Ammon's horn (tissue), 1 donor: ENCODE measurements at regions not wholly inside any gene's neighbourhood (a gene's known extent, or its start where the extent isn't known, plus 50 kb on each side); places are given as distances from the start of the nearest gene placed in this dataset.

ENCODE experiments used
- DNase-seq: peaks from one replicate; pipeline ENCODE4 v3.0.0-alpha.2; 2016; ENCODE audit warnings: low spot score

DNA sequence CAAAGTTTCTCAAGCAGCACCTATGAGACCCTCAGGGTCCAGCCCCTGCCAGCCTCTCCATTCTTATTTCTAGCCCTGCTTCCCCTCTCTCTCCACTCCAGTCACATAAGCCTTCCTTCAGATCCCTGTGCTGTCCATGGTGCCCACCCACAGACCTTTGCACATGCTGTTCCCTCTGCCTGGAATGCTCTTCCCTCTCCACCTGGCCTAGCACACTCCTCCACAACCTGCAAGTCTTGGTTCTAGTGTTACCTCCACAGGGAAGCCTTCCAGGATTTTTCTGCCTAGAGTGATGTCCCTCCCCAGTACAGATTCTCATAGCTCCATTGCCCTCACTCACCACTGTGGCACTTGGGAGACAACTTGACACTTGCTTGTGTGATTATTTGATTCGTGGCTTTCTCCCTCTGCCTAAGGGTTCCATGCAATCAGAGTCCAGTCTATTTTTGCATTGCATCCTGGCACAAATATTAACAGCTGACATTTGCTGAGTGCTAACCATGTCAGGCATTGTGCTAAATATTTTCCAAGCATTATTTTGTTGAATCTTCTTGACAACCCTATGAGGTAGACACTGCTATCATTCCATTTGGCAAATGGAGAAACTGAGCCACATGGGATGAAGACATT, 127.3 kb downstream of the SYF2 start:
- no peak for DNase-seq

DNA sequence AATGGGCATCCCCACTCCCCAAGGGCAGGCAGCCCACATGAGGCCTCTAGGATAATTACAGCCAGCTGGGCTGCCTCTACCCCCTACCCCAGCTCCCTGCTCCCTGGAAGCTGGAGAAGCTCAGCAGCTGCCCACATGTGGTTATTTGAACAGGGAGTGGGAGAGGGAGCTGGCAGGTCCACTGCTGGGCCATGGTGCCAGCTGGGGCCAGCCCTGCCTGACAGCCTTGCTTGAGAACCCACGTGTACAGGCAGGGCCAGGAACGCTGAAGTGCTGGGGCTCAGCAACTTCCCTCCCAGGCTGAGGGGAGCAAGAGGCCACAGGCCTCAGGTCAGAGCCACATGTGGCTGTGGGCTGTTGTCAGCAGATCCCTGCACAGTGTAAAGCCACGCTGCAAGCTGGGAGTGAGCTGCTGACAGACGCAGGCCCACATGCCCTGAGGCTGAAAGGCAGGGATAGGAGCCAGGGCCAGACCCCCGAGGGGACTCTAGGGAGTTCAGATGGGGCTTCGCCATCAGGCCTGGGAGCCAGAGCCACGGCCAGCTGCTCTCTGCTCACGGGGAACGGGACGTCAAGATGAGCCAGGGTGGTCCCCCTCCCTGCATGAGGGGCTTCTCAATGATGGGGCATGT, 129.0 kb downstream of the SYF2 start:
- no peak for DNase-seq

DNA sequence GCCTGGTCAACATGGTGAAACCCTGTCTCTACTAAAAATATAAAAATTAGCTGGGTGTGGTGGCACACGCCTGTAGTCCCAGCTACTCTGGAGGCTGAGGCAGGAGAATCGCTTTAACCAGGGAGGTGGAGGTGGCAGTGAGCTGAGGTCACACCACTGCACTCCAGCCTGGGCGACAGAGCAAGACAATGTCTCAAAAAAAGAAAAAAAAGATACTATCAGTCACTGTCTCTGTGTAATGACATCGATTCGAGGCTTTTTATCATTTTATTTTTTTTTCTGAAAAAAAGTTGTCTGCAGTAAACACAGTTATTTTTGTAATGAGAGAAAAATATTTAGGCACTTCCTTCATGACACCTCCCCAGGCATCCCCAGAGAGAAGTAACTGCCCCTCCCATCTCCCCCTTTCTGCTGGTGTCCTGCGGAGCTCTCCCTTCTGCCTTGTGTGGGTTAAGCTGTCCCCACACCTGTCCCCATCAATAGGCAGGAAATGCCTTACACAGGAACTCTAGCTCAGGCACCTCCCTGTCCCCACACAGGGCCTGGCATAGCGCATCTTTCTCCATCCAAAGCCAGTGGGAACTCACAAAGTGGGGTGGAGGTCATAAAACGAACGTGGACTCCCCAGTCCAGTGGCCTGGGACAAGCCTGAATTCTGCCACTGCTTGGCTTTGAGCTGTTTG, 132.0 kb downstream of the SYF2 start:
- DNase-seq, result no peak

DNA sequence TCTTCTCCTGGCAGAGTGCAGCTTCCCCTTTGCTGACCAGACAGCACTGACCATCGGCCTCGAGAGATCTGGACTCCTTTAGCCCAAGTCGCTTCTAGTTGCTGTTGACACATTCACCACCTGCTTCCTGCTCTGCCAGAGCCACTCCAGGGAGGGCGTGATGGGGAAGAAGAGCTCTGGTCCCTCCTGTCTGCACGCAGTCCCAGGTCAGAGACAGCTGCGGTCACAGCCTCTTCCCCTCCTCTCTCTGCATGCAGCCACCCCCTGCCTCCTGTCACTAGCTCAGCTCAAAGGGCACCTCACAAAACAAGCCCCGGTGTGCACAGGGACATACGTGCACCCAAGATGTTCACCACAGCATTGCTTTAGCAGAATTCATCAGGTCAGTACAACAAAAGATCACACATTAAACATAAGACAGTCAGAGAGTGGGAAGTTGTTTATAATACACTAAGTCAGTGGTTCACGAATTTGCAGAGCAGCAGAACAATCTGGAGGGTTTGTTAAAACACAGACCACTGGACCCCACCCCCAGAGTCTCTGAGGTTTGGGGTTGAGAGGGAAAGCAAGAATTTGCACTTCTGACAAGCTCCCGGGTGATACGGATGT, 132.9 kb downstream of the SYF2 start:
- DNase-seq, result peak; percentile 82

DNA sequence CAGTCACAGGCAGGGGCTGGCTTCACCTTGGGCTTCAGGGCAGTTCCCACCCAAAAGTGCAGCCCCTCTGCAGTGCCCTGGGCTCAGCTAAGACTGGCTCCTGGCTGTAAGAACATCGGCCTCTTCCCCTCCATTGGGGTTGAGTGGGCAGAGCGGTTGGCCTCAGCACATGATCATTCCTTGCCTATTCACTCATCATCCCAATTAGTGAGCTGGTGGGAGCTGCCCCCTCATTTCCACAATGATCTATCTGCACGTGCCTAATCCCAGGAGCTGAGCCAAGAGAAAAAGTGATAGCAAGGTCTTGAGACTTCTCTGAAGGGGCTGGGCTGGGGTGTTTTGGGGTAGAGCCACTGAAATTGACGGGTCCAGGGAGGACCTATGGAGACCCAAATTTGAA, 133.6 kb downstream of the SYF2 start:
- no peak for DNase-seq

DNA sequence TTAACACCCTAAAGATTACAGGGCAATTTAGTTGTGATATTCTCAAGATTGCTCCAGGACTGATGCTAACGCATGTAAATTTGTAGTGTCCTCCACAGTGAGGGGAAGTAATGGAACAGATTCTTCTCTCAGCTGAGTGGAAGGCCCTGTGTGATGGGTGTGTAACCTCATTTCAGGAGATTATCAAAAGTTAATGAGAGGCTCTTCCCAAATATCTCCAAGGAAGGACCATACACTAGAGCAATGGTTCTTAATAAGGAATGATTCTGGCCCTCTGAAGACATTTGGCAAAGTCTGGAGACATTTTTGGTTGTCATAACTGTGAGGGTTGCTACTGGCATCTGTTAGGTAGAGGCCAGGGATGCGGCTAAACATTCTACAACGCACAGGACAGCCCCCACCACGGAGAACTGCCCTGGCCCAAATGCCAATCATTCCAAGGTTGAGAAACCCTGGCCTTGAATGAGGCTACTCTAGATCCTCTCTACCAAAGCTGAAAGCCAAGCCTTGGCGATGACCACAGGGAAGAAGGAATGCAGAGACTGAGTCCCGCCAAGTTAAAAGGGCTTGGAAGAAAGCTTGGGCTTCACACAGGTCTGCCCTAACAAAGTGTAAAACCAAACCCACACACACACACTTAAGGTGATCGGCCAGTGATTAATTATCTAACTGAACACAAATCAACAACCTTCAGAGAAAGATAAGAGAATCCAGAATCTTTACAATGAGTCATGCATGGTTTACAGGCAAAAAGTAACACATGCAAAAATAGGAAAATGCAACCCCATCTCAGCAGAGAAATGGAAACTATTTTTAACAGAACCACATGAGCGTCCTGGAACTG, 135.8 kb downstream of the SYF2 start:
- DNase-seq, result no peak

DNA sequence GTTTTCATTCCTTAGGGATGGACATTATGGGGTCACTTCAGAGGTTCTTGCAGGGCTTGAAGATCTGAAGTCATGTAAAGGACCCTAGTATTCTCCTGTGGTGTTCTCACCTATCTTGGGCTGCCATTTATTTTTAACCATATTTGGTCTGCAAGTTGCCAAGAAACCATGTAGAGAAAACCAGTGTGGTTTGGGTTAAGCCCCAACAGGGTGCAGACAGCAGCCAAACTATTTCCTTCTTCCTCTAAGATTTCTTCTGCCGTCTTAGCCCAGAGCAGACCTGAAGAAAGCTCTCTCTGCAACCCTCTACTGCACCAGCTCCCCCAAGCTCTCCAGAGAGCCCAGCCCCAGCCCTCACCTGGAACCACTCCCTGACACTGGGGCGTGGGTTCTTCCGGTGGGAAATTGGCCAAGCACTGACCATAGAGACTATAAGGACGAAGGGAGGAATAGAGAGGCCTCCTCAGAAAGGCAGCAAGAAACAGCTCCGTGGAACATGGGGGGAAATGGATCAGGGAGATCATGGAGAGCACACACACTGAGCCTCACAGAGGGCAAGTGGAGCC, 136.6 kb downstream of the SYF2 start:
- no peak for DNase-seq

DNA sequence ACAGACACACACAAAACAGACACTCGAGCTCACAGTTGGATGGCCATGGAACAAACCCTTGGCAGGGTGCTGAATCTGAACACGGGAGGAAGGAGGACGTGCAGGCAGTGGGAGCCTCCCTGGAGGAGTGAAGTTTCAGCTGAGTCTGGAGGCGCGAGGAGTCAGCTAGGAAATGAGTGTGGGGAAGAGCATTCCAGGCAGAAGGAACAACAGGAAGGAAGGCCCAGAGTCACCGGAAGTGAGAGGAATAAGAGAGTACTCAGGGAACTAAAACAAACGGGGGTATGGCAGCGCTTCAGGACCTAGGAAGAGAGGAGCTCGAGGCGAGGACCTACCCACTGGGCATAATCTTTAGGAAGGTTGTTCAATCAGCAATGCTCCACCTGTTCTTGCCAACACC, 137.3 kb downstream of the SYF2 start:
- DNase-seq, result no peak

DNA sequence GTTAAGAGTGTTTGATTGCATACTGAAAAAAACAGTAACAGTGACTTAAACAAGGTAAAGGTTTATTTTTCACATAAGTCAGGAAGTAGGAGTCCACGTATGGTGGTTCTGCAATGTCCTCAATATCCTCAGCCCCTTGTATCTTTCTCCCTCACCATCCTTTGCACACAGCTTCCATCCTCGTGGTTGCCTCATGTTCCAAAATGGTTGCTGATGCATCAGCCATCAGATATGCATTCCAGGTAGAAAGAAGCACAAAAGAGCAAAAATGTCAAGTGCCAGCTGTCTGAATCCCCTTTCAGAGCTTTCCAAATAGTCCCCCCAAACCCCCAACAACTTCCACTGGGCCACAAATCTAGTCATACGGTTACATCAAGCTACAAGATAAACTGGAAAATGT, 138.1 kb downstream of the SYF2 start:
- DNase-seq, result no peak

DNA sequence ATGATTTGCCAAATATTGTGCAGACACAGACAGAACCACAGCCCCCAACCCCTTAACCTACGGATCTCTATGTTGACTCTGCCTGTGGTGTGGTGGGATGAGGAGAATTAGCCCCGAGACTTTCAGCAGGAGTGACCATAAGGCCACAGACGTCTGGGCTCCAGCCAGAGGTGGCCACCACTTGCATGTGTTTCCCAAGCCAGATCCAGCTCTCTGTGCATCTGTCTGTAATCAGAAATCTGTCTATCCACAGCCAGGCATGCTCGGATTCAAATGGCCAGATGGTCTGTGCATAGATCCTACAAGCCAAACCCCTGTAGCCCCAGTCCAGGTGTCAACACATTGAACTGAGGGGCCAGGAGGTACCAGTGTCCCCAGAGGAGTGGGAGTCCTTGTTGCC, 140.6 kb downstream of the SYF2 start:
- no peak for DNase-seq

DNA sequence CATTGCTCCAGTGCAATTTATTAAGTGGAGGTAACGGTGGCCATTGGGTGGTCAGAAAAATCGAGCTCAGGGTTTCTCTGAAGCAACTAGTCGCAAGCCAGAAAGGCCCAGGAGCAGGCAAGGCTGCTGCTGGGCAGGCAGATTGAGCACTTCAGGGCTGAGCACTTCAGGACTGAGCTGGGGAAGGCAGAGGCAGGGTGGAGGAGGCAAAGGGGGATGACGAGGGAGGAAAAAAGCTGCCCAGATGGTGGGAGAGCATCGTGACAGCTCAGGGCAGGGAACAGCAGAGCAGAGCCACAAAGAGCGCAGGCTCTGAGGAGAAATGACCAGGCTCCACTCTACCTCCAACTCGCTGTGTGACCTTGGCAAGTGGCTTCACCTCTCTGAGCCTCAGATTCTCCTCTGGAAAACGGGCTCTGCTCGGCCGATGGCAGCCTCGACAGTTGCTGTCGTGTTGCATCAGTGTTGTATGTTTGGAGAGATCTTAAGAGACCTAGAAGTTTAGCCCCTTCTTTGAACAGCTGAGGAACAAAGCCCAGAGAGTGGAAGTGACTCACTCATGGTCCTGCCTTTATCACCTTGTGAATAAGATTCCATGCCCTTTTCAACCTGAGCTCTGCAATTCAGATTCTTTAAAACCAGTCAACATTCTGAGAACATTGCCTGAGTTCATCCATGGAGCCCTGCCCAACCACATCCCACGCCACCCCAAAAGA, 141.4 kb downstream of the SYF2 start:
- DNase-seq, result no peak

DNA sequence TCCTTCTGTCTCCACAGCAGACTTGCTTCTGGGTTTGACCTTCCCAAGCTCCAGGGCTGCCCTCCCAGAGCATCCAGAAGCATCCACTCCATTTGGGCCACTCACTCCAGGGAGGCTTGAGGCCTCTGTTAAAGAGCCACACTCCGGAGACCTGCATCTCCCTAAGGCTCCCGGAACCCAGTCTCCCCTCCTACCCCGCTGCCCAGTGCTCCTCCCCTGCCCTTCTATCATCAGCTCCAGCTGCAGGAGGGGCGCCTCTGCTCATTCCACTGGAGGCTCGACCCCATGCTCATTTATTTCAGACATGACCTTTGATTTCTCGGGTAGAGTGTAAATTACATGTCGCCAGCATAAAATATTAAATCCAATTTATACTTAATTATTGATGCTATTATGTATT, 142.5 kb downstream of the SYF2 start:
- DNase-seq, result no peak

DNA sequence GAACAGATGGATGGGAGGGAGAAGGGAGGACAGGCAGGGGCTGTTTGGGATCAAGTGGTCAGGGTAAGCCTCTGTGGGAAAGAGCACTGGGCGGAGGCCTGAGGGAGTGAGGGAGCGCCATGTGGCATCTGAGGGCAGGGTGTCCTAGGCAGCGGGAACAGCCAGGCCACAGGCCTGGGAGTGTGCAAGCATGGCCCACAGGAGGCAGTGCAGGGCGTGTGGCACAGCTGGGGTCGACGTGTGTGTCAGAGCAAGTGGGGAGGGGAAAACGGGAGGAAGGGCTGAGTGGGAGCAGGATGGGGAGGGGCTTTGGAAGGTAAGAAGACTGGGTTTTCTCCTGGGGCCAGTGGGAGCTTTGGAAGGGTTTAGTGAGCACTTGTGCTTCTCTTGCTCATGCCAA, 143.4 kb downstream of the SYF2 start:
- DNase-seq, result no peak

DNA sequence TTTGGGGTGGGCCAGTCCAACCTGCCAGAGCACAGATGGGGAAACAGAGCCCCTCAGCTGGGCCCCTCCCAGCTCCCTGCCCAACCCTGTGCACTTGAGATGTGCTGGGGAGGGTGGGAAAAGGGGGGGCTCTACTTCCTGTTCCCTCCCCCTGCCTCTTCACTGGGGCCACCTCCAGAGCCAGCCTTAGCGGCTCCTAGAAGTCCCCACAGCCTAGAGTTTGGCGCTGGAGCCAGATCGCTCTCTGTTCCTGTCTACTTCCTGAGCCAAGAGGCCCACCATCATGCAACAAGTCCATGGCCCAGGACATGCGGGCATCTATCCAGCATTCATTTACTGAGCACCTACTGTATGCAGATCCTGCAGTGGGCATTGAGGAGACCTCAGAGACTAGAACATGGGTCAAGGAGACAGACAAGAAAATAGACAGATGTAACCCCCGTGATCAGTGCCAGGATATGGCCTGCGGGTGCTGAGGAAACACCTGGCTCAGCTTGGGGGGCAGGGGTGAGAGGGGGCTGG, 144.1 kb downstream of the SYF2 start:
- DNase-seq, result no peak

DNA sequence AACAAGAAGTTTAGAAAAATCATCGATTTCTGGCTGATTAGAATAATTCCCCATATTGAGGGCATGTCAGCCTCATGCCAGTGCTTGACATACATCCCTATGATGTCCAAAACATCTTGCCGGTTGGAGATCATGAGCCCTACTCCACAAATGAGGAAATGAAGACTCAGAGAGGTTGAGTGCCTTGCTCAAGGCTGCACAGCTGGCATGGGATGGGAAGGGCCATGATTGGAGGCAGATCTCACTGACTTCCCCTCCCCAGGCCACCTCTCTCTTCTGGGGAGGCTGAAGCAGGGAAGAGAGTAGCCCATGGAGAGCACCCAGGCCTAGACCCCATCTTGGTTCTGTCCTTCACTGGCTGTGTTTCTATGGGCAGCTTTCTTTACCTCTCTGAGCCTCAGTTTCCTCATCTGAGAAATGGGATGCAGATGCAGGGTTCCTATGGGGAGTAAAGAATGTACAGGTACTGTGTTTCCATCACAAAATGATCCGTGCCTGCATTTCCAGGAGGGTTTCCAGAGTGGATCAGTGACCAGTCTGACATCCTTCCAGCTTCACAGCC, 145.7 kb downstream of the SYF2 start:
- DNase-seq, result no peak

DNA sequence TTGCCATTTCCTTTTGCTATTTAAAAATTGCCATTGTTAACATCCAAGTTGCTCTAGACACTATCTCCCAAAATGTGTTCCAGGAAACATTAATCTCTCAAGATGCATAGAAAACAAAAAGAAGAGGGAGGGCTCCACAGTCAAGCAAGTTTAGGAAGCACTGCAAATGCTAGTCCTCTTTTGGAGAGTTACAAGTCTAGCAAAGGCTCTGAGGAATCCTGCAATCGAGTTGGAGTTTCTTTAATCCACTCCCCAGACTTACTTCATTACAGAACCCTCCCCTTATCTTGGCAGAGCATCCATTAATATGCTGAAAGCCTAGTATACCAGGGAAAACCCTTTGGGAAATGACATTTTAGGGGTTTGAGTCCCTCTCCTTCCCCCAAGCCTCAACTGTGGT, 147.9 kb downstream of the SYF2 start:
- no peak for DNase-seq

DNA sequence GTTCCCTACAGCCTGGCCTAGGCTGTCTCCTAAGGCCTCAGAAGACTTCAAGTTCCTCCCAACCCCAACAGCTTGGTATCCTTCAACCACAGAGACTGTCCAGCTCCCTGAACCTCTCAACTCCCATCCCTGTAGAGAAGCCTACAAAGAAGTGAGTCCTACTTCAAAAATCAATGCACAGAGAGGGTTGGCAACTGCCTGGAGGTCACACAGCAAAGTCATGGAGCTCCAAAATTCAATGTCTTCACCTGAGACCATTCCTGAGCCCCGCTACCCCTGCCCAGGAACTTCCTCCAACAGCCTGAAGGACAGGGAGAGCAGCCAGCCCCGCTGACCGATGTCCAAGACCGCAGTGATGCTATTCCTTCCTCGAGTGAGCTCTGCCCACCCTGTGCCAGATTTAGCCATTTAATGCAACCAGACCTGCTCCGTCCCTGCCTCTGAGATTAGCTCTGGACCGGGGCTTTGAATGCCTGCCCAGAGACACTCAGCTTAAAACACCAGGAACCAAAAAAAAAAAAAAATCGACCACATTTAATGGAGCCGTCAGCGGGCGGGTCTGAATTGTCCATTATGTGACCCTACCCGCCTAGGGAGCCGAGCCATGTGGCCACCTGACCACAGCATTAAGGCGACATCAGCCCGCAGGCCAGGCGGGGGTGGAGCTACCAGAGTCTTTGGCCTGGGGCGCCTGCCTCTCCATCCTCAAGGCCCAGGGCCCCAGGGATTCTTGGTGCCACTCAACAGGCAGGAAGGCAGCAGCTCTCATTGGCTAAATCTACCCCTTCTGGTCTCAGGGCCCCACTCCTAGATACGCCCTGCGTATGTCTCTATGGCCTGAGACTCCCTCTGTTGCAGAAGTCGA, 148.6 kb downstream of the SYF2 start:
- DNase-seq, result no peak

DNA sequence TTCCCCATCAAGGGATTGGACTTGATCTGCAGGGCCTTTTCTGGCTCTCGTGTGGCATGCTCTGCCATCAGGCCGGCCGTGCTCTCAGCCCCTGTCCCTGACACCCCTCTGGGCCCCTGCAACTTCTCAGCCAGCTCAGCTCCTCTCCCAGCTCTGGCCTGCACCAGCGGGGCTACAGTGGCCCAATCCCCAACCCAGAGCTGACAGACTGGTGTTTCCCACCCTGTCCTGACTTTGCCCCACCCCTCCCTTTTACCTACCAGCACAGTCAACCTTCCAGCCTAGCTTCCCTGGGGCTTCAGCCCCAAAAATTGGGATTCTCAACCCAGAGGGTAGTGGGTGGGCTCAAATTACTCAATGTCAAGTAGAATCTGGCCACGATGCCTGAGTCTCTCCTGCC, 149.3 kb downstream of the SYF2 start:
- DNase-seq, result no peak

DNA sequence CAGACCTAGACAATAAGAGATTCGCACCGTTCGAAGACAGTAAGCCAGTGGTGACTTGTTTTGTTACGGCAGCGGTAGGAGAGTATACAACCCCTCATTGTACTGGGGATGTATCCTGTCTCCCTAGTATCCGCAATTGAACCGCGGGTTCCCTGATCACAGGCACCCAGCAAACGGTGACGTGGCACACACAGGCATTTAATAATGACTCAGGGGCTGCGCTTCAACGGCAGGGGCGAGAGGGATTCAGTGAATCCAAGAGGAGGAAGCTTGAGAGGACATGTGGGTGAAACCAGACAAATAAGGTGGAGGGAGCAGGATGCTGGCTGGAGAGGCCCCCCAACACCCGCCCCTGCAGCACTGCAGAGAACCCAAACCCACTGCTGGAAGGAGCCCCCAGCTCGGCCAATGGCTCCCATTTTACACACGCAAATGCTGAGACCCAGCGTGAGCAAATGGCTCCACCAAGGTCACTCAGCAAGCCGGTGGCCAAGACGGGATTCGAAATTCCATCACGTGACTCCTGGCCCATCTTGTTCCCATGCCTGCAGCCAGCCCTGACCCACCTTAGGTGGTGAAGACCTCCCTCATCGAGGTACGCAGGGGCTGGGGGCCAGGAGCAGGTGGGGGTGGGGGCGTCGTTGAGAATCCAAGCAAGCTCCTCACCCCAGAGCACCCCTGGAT, 149.9 kb downstream of the SYF2 start:
- no peak for DNase-seq
